HepG2 (cell line): ENCODE measurements at regions not wholly inside any gene's neighbourhood (a gene's known extent, or its start where the extent isn't known, plus 50 kb on each side); places are given as distances from the start of the nearest gene placed in this dataset.

Source experiments
- ATAC-seq: fragments of 200-7000 bp; cut with Tn5 transposase; 3 replicates; pipeline ENCODE4 v1.9.1; 2020; ENCODE audit warnings: mild to moderate bottlenecking, moderate library complexity
- BruUV-seq: library from RNA; stranded (reverse); fragments of 400-500 nt; replicated peaks from 2 replicates; lab custom pipeline; 2021; lab: Mats Ljungman, UMichigan
- CTCF ChIA-PET: fragments of 300-600 bp; formaldehyde crosslinking; extraction: SDS; loops from one replicate; lab custom pipeline; 2021; ENCODE audit warnings: low total read pairs, inconsistent platforms, low intra/inter-chr PET ratio; lab: Yijun Ruan, JAX
- POLR2A ChIA-PET: fragments of 350-600 bp; sonication (Branson Sonifier 250); formaldehyde crosslinking; loops from one replicate; lab custom pipeline; 2020; ENCODE audit warnings: antibody characterized with exemption, inconsistent platforms; lab: Yijun Ruan, JAX
- DNase-seq: peaks from one replicate; pipeline ENCODE4 v3.0.0-alpha.2; 2015; ENCODE audit warnings: low spot score
- FAIRE-seq: peaks from 3 replicates; lab custom pipeline; 2011; peaks lifted over from hg19 to GRCh38; lab: Jason Lieb, UNC
- H2AFZ ChIP-seq: one replicate; pipeline ENCODE4 v1.6.1; 2011; ENCODE audit warnings: low read length, inconsistent platforms
- H3K27ac ChIP-seq: fragments of 300-600 bp; 3 replicates; pipeline ENCODE4 v1.8.0; 2011; ENCODE audit warnings: mixed run types, mild to moderate bottlenecking, mixed read lengths, low read length, inconsistent platforms; ENCODE audit not compliant: insufficient read depth; ENCODE audit errors: extremely low read length
- H3K27me3 ChIP-seq, 2 experiments: fragments of 200-600 bp in 1 of 2; 2 replicates in 1 of 2; 3 replicates in 1 of 2; pipeline versions ENCODE4 v1.6.0 to v1.8.0; 2011; ENCODE audit warnings: low read length in 2 of 2, mild to moderate bottlenecking in 2 of 2, moderate library complexity in 2 of 2, inconsistent platforms in 1 of 2; ENCODE audit not compliant: insufficient read depth in 2 of 2, control insufficient read depth in 1 of 2
- H3K36me3 ChIP-seq, 2 experiments: fragments of 200-600 bp in 1 of 2; replicated peaks in 1 of 2; 2 replicates in 1 of 2; 3 replicates in 1 of 2; pipeline versions ENCODE4 v1.5.1 to v1.8.0; 2011; ENCODE audit warnings: low read length in 2 of 2, inconsistent platforms in 1 of 2; ENCODE audit not compliant: insufficient read depth in 2 of 2, control insufficient read depth in 1 of 2
- H3K4me1 ChIP-seq: 2 replicates; pipeline ENCODE4 v1.5.1; 2012; ENCODE audit warnings: low read length, inconsistent platforms; ENCODE audit not compliant: insufficient read depth
- H3K4me2 ChIP-seq: 2 replicates; pipeline ENCODE4 v1.6.0; 2011; ENCODE audit warnings: low read depth, low read length, inconsistent platforms
- H3K4me3 ChIP-seq, 3 experiments: fragments of 200-600 bp in 1 of 3; sonication (generic), shearing (Covaris generic) in 1 of 3; replicated peaks in 1 of 3; 2 replicates each; pipeline ENCODE4 v1.5.1; 2011 to 2016; ENCODE audit warnings: low read length in 3 of 3, inconsistent platforms in 2 of 3, low read depth in 2 of 3, mild to moderate bottlenecking in 2 of 3, control low read depth in 1 of 3, mixed read lengths in 1 of 3; ENCODE audit not compliant: insufficient read depth in 1 of 3
- H3K79me2 ChIP-seq: one replicate; pipeline ENCODE4 v1.6.1; 2011; ENCODE audit warnings: low read length, inconsistent platforms; ENCODE audit not compliant: insufficient read depth
- H3K9ac ChIP-seq: 2 replicates; pipeline ENCODE4 v1.6.0; 2011; ENCODE audit warnings: mild to moderate bottlenecking, low read depth, low read length, inconsistent platforms; ENCODE audit not compliant: insufficient read depth
- H3K9me3 ChIP-seq: 2 replicates; pipeline ENCODE4 v1.5.1; 2012; ENCODE audit warnings: mild to moderate bottlenecking, low read length
- H4K20me1 ChIP-seq: 2 replicates; pipeline ENCODE4 v1.6.0; 2011; ENCODE audit warnings: inconsistent platforms, mild to moderate bottlenecking, low read length, moderate library complexity; ENCODE audit not compliant: insufficient read depth
- FOXA1 ChIP-seq, 2 experiments: fragments of 450-650 bp in 1 of 2; sonication (generic) in 1 of 2; formaldehyde crosslinking in 1 of 2; IDR thresholded peaks; 2 replicates each; pipeline versions ENCODE4 v1.4.0 to v1.6.1; 2016 to 2020; ENCODE audit warnings: missing genetic modification reagents in 1 of 2
- HOXD1 ChIP-seq: sonication (generic); formaldehyde crosslinking; IDR thresholded peaks from 2 replicates; pipeline ENCODE4 v1.5.0; 2020; ENCODE audit warnings: missing genetic modification reagents
- JUND ChIP-seq: sonication (generic); formaldehyde crosslinking; IDR thresholded peaks from 2 replicates; pipeline ENCODE4 v1.8.0; 2022; ENCODE audit warnings: mild to moderate bottlenecking, missing genetic modification reagents
- MAF1 ChIP-seq: sonication (generic); formaldehyde crosslinking; IDR thresholded peaks from 2 replicates; pipeline ENCODE4 v1.5.0; 2020; ENCODE audit warnings: missing genetic modification reagents, borderline replicate concordance
- MIER2 ChIP-seq: IDR thresholded peaks from 2 replicates; pipeline ENCODE4 v1.6.1; 2016; ENCODE audit warnings: missing biosample characterization, missing genetic modification reagents
- TBX3 ChIP-seq: fragments of 450-650 bp; IDR thresholded peaks from 2 replicates; pipeline ENCODE4 v1.6.1; 2017; ENCODE audit warnings: antibody characterized with exemption, mild to moderate bottlenecking, inconsistent platforms, borderline replicate concordance
- ZNF496 ChIP-seq: sonication (generic); formaldehyde crosslinking; IDR thresholded peaks from 2 replicates; pipeline ENCODE4 v1.8.1; 2023; ENCODE audit warnings: mild to moderate bottlenecking, moderate library complexity, missing genetic modification reagents; ENCODE audit not compliant: insufficient replicate concordance
- ZNF576 ChIP-seq: sonication (generic); formaldehyde crosslinking; IDR thresholded peaks from 2 replicates; pipeline ENCODE4 v1.4.0; 2020; ENCODE audit warnings: mild to moderate bottlenecking, missing genetic modification reagents
- ZNF710 ChIP-seq: sonication (generic); formaldehyde crosslinking; IDR thresholded peaks from 2 replicates; pipeline ENCODE4 v1.5.0; 2020; ENCODE audit warnings: mild to moderate bottlenecking, missing genetic modification reagents, borderline replicate concordance
- WGBS: methylation state at CpG from one replicate; pipeline ENCODE4 v1.1.6; 2017; ENCODE audit warnings: low lambda C conversion rate; 5-methylcytosine and 5-hydroxymethylcytosine counted together
- in situ Hi-C: cut with HindIII; loops from 2 replicates; pipeline ENCODE4 v1.10.0; 2017; ENCODE audit warnings: low pct_unique_long_range_greater_than_20kb; ENCODE audit not compliant: extremely low pct_ligation_motif_present
- intact Hi-C: fragments of 100-400 bp; cut with micrococcal nuclease; formaldehyde crosslinking; loops from one replicate; pipeline ENCODE4 v1.10.0; 2022; ENCODE audit not compliant: unreplicated experiment
- TF ChIP-seq, protein P1 (sequence below): sonication (generic); formaldehyde crosslinking; conservative IDR thresholded peaks from 2 replicates; pipeline ENCODE4 v1.4.0; 2020; ENCODE audit warnings: missing genetic modification reagents
- TF ChIP-seq, protein P2 (sequence below): sonication (generic); formaldehyde crosslinking; IDR thresholded peaks from 2 replicates; pipeline ENCODE4 v1.9.0; 2021; ENCODE audit warnings: missing genetic modification reagents, mild to moderate bottlenecking, borderline replicate concordance

DNA sequence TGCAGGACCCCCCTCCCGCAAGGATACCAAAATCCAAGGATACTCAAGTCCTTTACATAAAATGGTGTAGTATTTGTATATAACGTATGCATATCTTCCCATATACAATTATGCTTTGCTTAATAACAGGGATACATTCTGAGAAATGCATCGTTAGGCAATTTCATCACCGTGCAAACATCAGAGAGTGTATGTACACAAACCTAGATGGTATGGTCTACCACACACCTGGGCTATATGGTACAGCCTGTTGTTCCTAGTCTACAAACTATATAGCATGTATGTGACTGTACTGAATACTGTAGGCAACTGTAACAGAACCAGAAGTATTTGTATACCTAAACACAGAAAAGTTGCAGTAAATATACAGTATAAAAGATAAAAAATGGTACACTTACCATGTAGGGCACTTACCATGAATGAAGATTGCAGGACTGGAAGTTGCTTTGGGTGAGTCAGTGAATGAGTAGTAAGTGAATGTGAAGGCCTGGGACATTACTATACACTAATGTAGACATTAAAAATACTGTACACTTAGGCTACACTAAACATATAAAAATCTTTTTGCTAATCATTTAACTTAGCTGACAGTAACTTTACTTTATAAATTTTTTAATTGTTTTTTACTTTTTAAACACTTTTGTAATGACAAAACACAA lies 141.1 kb downstream of the SLC41A2 start:
- Histone ChIP-seq H3K27me3 (no peaks in the 10 kb centered on the region), H3K36me3 (no peaks in the 10 kb centered on the region), H2AFZ (no peak overlapping the region), H3K9me3 (no peaks in the 10 kb centered on the region), H3K4me1 (no peaks in the 10 kb centered on the region), H3K4me2 (no peak overlapping the region), H4K20me1 (no peaks in the 10 kb centered on the region), H3K9ac (no peak overlapping the region), H3K27ac (no peak overlapping the region), H3K79me2 (no peaks in the 10 kb centered on the region), H3K4me3 (no peak overlapping the region)
- CTCF ChIA-PET, result no interaction called here
- intact Hi-C loops, result no loop called here
- WGBS, result 88% methylated on average over 4 of the region's 4 CpGs
- TF ChIP-seq JUND, result no peak
- TF ChIP-seq ZNF710 (CRISPR knock-in tag), result no peak
- no peak for TF ChIP-seq HOXD1 (CRISPR knock-in tag)
- TF ChIP-seq TBX3, result no peak
- TF ChIP-seq, protein P1, sequence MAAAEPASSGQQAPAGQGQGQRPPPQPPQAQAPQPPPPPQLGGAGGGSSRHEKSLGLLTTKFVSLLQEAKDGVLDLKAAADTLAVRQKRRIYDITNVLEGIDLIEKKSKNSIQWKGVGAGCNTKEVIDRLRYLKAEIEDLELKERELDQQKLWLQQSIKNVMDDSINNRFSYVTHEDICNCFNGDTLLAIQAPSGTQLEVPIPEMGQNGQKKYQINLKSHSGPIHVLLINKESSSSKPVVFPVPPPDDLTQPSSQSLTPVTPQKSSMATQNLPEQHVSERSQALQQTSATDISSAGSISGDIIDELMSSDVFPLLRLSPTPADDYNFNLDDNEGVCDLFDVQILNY (CRISPR knock-in tag), result no peak
- TF ChIP-seq MIER2 (CRISPR knock-in tag), result no peak
- no peak for TF ChIP-seq ZNF496 (CRISPR knock-in tag)
- TF ChIP-seq, protein P2, sequence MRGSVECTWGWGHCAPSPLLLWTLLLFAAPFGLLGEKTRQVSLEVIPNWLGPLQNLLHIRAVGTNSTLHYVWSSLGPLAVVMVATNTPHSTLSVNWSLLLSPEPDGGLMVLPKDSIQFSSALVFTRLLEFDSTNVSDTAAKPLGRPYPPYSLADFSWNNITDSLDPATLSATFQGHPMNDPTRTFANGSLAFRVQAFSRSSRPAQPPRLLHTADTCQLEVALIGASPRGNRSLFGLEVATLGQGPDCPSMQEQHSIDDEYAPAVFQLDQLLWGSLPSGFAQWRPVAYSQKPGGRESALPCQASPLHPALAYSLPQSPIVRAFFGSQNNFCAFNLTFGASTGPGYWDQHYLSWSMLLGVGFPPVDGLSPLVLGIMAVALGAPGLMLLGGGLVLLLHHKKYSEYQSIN, result no peak
- no peak for TF ChIP-seq MAF1 (CRISPR knock-in tag)
- no peak for TF ChIP-seq FOXA1 (IDR thresholded peaks at IDR 0.05)
- no peak for TF ChIP-seq FOXA1 (CRISPR knock-in tag; IDR thresholded peaks at IDR 0.05)
- no peak for TF ChIP-seq ZNF576 (CRISPR knock-in tag)
- FAIRE-seq, result no peak
- no peak for ATAC-seq
- DNase-seq, result no peak
- no TSS peak for BruUV-seq
- POLR2A ChIA-PET, result no interaction called here
- in situ Hi-C loops, result no loop called here
